Loucy (cell line): ENCODE measurements at regions not wholly inside any gene's neighbourhood (a gene's known extent, or its start where the extent isn't known, plus 50 kb on each side); places are given as distances from the start of the nearest gene placed in this dataset.

Experiments used
- CTCF ChIP-seq: fragments of 200-600 bp; sonication (generic); conservative IDR thresholded peaks from 2 replicates; pipeline ENCODE4 v1.5.1; 2014; ENCODE audit warnings: mild to moderate bottlenecking, antibody characterized with exemption, low read length
- EZH2phosphoT487 ChIP-seq: fragments of 200-600 bp; IDR thresholded peaks from 2 replicates; pipeline ENCODE4 v1.6.1; 2018; ENCODE audit warnings: antibody characterized with exemption, mild to moderate bottlenecking, moderate library complexity, borderline replicate concordance

- no peak for TF ChIP-seq CTCF
- no peak for TF ChIP-seq EZH2phosphoT487
Measured at GRCh38 chr5:83877911-83878706, 157.5 kb upstream of the HAPLN1 start.
